Panc1 (cell line): ENCODE measurements at regions not wholly inside any gene's neighbourhood (a gene's known extent, or its start where the extent isn't known, plus 50 kb on each side); places are given as distances from the start of the nearest gene placed in this dataset.

Experiments used
- ATAC-seq: fragments of 200-7000 bp; cut with Tn5 transposase; 2 replicates; pipeline ENCODE4 v1.9.1; 2020; ENCODE audit warnings: mild to moderate bottlenecking, moderate library complexity
- BruUV-seq: library from RNA; stranded (reverse); fragments of 400-500 nt; replicated peaks from 2 replicates; lab custom pipeline; 2021; lab: Mats Ljungman, UMichigan
- CTCF ChIA-PET: fragments of 300-600 bp; sonication (Branson Sonifier 250); formaldehyde crosslinking; loops from one replicate; lab custom pipeline; 2022; ENCODE audit warnings: antibody characterized with exemption; lab: Charles Lee
- POLR2A ChIA-PET: fragments of 300-600 bp; sonication (Branson Sonifier 250); formaldehyde crosslinking; loops from one replicate; lab custom pipeline; 2022; ENCODE audit warnings: antibody characterized with exemption; lab: Charles Lee
- DNase-seq: peaks from one replicate; pipeline ENCODE4 v3.0.0-alpha.2; 2010; ENCODE audit warnings: low read depth, low spot score
- H3K27ac ChIP-seq: 2 replicates; pipeline ENCODE4 v1.5.1; 2011; ENCODE audit warnings: mild to moderate bottlenecking, low read length, inconsistent platforms
- H3K27me3 ChIP-seq: fragments of 200-500 bp; sonication (Bioruptor generic); 2 replicates; pipeline ENCODE4 v1.6.0; 2014; ENCODE audit warnings: low read length, inconsistent platforms; ENCODE audit not compliant: control insufficient read depth, insufficient read depth
- H3K36me3 ChIP-seq: fragments of 200-500 bp; sonication (Bioruptor generic); 2 replicates; pipeline ENCODE4 v1.5.1; 2014; ENCODE audit warnings: inconsistent platforms, mild to moderate bottlenecking, low read length, moderate library complexity; ENCODE audit not compliant: control insufficient read depth, insufficient read depth
- H3K4me1 ChIP-seq: 2 replicates; pipeline ENCODE4 v1.5.1; 2011; ENCODE audit warnings: inconsistent platforms, mild to moderate bottlenecking, low read length, moderate library complexity; ENCODE audit not compliant: control insufficient read depth, insufficient read depth
- H3K4me3 ChIP-seq, 2 experiments: 2 replicates each; pipeline ENCODE4 v1.5.1; 2011 to 2012; ENCODE audit warnings: low read depth in 2 of 2, low read length in 2 of 2, mild to moderate bottlenecking in 2 of 2, inconsistent platforms in 1 of 2, moderate library complexity in 1 of 2
- H3K9me3 ChIP-seq: fragments of 200-500 bp; sonication (Bioruptor generic); 2 replicates; pipeline ENCODE4 v1.5.1; 2014; ENCODE audit warnings: low read depth, mild to moderate bottlenecking, inconsistent platforms, low read length, moderate library complexity; ENCODE audit not compliant: control insufficient read depth, insufficient read depth
- POLR2AphosphoS5 ChIP-seq: IDR thresholded peaks from 2 replicates; pipeline ENCODE4 v1.6.1; 2012; ENCODE audit warnings: mild to moderate bottlenecking, low read depth, low read length, moderate library complexity
- SIN3A ChIP-seq: IDR thresholded peaks from 2 replicates; pipeline ENCODE4 v1.6.1; 2012; ENCODE audit warnings: low read depth, mild to moderate bottlenecking, low read length, moderate library complexity, borderline replicate concordance; ENCODE audit not compliant: insufficient read depth
- TCF7L2 ChIP-seq: IDR thresholded peaks from 2 replicates; pipeline ENCODE4 v1.6.1; 2011; ENCODE audit warnings: mild to moderate bottlenecking, low read depth, low read length, inconsistent platforms
- in situ Hi-C: cut with HindIII; loops from 2 replicates; pipeline ENCODE4 v1.10.0; 2016; ENCODE audit warnings: low sequenced_read_pairs, low pct_unique_long_range_greater_than_20kb
- intact Hi-C: fragments of 100-400 bp; cut with micrococcal nuclease; formaldehyde crosslinking; loops from one replicate; pipeline ENCODE4 v1.10.0; 2022; ENCODE audit not compliant: unreplicated experiment
- TF ChIP-seq, protein P1 (sequence below), 2 experiments: IDR thresholded peaks; 2 replicates each; pipeline ENCODE4 v1.6.1; 2011 to 2012; ENCODE audit warnings: low read depth in 2 of 2, control low read depth in 1 of 2, low read length in 1 of 2, mild to moderate bottlenecking in 1 of 2, moderate library complexity in 1 of 2; ENCODE audit not compliant: insufficient read depth in 1 of 2
- TF ChIP-seq, protein P2 (sequence below): fragments of 450-650 bp; IDR thresholded peaks from 2 replicates; pipeline ENCODE4 v1.5.1; 2017; ENCODE audit warnings: mild to moderate bottlenecking

DNA sequence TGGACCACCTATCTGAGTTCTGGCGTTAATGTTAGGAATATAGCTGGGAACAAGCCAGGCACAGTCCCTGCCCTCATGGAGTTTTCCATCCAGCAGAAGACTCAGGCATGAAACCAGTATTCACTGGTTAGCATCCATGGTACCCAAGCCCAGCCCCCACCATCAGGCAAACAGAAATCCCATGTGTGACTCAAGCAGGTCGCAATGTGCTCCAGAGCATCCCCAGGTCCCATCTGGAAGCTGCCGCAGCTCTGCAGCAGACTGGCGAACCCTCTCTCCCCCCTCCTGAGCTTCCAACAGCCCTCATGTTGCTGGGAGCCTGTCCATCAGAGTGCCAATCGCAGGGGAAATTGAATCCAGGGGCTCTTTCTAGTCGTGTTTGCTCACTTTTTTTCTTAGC lies 174.2 kb downstream of the RRAGC start:
- ATAC-seq = no peak
- no peaks in the 10 kb centered on the region for H3K9me3 ChIP-seq
- ChIA-PET CTCF (no interaction called here), POLR2A (no interaction called here)
- H3K27ac ChIP-seq = no peak overlapping the region
- no peak overlapping the region for H3K4me3 ChIP-seq
- intact Hi-C loops (no loop called here), in situ Hi-C loops (no loop called here)
- no peaks in the 10 kb centered on the region for H3K36me3 ChIP-seq
- no peaks in the 10 kb centered on the region for H3K4me1 ChIP-seq
- peaks cover 31% of the 10 kb centered on the region for H3K27me3 ChIP-seq
- no TSS peak for BruUV-seq
- DNase-seq = no peak
- TF ChIP-seq TCF7L2 = no peak
- TF ChIP-seq, protein P1, sequence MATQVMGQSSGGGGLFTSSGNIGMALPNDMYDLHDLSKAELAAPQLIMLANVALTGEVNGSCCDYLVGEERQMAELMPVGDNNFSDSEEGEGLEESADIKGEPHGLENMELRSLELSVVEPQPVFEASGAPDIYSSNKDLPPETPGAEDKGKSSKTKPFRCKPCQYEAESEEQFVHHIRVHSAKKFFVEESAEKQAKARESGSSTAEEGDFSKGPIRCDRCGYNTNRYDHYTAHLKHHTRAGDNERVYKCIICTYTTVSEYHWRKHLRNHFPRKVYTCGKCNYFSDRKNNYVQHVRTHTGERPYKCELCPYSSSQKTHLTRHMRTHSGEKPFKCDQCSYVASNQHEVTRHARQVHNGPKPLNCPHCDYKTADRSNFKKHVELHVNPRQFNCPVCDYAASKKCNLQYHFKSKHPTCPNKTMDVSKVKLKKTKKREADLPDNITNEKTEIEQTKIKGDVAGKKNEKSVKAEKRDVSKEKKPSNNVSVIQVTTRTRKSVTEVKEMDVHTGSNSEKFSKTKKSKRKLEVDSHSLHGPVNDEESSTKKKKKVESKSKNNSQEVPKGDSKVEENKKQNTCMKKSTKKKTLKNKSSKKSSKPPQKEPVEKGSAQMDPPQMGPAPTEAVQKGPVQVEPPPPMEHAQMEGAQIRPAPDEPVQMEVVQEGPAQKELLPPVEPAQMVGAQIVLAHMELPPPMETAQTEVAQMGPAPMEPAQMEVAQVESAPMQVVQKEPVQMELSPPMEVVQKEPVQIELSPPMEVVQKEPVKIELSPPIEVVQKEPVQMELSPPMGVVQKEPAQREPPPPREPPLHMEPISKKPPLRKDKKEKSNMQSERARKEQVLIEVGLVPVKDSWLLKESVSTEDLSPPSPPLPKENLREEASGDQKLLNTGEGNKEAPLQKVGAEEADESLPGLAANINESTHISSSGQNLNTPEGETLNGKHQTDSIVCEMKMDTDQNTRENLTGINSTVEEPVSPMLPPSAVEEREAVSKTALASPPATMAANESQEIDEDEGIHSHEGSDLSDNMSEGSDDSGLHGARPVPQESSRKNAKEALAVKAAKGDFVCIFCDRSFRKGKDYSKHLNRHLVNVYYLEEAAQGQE (IDR thresholded peaks at IDR 0.05; ENCODE audit: insufficient read depth in 1 of 2, low read depth in 2 of 2, low read length in 1 of 2) = no peak
- no peak for TF ChIP-seq POLR2AphosphoS5
- TF ChIP-seq, protein P2, sequence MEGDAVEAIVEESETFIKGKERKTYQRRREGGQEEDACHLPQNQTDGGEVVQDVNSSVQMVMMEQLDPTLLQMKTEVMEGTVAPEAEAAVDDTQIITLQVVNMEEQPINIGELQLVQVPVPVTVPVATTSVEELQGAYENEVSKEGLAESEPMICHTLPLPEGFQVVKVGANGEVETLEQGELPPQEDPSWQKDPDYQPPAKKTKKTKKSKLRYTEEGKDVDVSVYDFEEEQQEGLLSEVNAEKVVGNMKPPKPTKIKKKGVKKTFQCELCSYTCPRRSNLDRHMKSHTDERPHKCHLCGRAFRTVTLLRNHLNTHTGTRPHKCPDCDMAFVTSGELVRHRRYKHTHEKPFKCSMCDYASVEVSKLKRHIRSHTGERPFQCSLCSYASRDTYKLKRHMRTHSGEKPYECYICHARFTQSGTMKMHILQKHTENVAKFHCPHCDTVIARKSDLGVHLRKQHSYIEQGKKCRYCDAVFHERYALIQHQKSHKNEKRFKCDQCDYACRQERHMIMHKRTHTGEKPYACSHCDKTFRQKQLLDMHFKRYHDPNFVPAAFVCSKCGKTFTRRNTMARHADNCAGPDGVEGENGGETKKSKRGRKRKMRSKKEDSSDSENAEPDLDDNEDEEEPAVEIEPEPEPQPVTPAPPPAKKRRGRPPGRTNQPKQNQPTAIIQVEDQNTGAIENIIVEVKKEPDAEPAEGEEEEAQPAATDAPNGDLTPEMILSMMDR = no peak
- TF ChIP-seq SIN3A = no peak

DNA sequence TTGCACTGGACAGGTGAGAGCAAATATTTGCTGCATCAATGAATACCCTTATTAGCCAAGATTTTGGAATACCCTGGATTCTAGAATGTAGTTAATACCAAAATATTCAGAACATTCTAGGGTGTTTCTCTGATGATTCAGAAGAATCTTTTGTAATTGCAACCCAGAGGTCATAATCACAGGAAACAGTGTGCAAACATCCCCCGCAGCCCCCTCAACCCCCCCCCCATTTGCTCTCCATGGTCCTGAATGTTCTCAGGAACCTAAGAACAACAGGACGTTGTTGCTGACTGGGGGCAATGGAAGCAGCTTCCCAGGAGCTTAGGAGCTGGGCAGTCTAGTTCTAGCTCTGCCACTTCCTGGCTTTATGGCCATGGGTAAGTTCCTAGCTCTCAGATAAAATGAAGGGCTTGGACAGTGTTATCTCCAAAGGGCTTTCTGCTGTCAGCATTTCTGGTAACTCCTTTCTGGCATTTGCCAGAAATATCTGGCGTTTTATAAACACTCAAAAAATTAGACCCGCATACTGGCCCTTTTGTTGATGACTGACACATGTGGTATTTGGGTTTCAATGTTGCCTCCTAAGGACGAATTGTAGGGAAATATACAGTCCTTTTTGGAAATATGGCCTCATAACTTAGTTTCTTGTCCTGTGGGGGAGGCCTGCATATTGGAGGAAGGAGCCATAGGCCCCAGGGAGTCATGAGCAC lies 178.6 kb downstream of the RRAGC start:
- ATAC-seq (no peak), DNase-seq (no peak)
- H3K4me1 ChIP-seq = no peaks in the 10 kb centered on the region
- in situ Hi-C loops (no loop called here), intact Hi-C loops (no loop called here)
- H3K36me3 ChIP-seq = no peaks in the 10 kb centered on the region
- H3K4me3 ChIP-seq = no peak overlapping the region
- CTCF ChIA-PET = no interaction called here
- peaks cover 8% of the 10 kb centered on the region for H3K27me3 ChIP-seq
- no peaks in the 10 kb centered on the region for H3K9me3 ChIP-seq
- no TSS peak for BruUV-seq
- TF ChIP-seq, protein P2 = no peak
- TF ChIP-seq, protein P1 (IDR thresholded peaks at IDR 0.05; ENCODE audit: insufficient read depth in 1 of 2, low read depth in 2 of 2, low read length in 1 of 2) = peak; percentile 38 to 73; a peak in 3 of 4 replicates
- POLR2A ChIA-PET = no interaction called here
- no peak overlapping the region for H3K27ac ChIP-seq
